Thyroid gland (tissue), 4 donors: ENCODE measurements at regions not wholly inside any gene's neighbourhood (a gene's known extent, or its start where the extent isn't known, plus 50 kb on each side); places are given as distances from the start of the nearest gene placed in this dataset.

Experiments
- CTCF ChIP-seq, 6 experiments: fragments of 200-600 bp in 3 of 6; fragments of 450-650 bp in 3 of 6; sonication (generic) in 3 of 6; IDR thresholded peaks; one replicate each; pipeline ENCODE4 v1.5.1; 2016 to 2019; ENCODE audit warnings: antibody characterized with exemption in 6 of 6, mild to moderate bottlenecking in 2 of 6, inconsistent platforms in 1 of 6, moderate library complexity in 1 of 6
- POLR2A ChIP-seq, 2 donors: fragments of 450-650 bp; IDR thresholded peaks; one replicate each; pipeline ENCODE4 v1.6.1; 2017; ENCODE audit warnings: antibody characterized with exemption in 2 of 2, mild to moderate bottlenecking in 2 of 2, moderate library complexity in 1 of 2

GRCh38 chr4:66297703-66298102 is 627.4 kb upstream of the EPHA5 start:
- TF ChIP-seq POLR2A (IDR thresholded peaks at IDR 0.05) (no peak), CTCF (IDR thresholded peaks at IDR 0.05) (no peak)
